HCT116 (cell line): ENCODE measurements at regions not wholly inside any gene's neighbourhood (a gene's known extent, or its start where the extent isn't known, plus 50 kb on each side); places are given as distances from the start of the nearest gene placed in this dataset.

Source experiments
- ATAC-seq: fragments of 200-7000 bp; cut with Tn5 transposase; 2 replicates; pipeline ENCODE4 v1.9.1; 2020; ENCODE audit warnings: mild to moderate bottlenecking, moderate library complexity
- BruUV-seq: library from RNA; stranded (reverse); fragments of 400-500 nt; replicated peaks from 2 replicates; lab custom pipeline; 2021; lab: Mats Ljungman, UMichigan
- CTCF ChIA-PET: fragments of 300-600 bp; sonication (Branson Sonifier 250); formaldehyde crosslinking; loops from one replicate; lab custom pipeline; 2021; ENCODE audit warnings: antibody characterized with exemption; lab: Charles Lee
- POLR2A ChIA-PET: fragments of 300-600, 350-600 bp; sonication (Branson Sonifier 250); formaldehyde crosslinking; loops from one replicate; lab custom pipeline; 2021; ENCODE audit warnings: antibody characterized with exemption; lab: Charles Lee
- RAD21 ChIA-PET, 2 experiments: fragments of 300-600 bp; sonication (Branson Sonifier 250); formaldehyde crosslinking; loops; one replicate each; lab custom pipeline; 2023; ENCODE audit warnings: low total read pairs in 2 of 2; ENCODE audit not compliant: uncharacterized antibody in 2 of 2, unreplicated experiment in 2 of 2, low non-redundant PET in 1 of 2; lab: Charles Lee
- DNase-seq: peaks from one replicate; pipeline ENCODE4 v3.0.0-alpha.2; 2010; ENCODE audit warnings: low read depth, low spot score
- H2AFZ ChIP-seq: fragments of 200-600 bp; shearing (Covaris generic), sonication (generic); 2 replicates; pipeline ENCODE4 v1.6.1; 2017; ENCODE audit warnings: low read depth, mixed run types, mixed read lengths, antibody characterized with exemption, low read length; ENCODE audit not compliant: poor library complexity, severe bottlenecking
- H3K27ac ChIP-seq: 2 replicates; pipeline ENCODE4 v1.5.1; 2012; ENCODE audit warnings: low read depth, low read length
- H3K27me3 ChIP-seq: fragments of 200-600 bp; sonication (generic); 2 replicates; pipeline ENCODE4 v1.6.1; 2016; ENCODE audit warnings: mixed run types, low read length, mixed read lengths; ENCODE audit not compliant: insufficient read depth
- H3K36me3 ChIP-seq, 2 experiments: fragments of 200-500 bp in 1 of 2; fragments of 200-600 bp in 1 of 2; sonication (Bioruptor generic) in 1 of 2; sonication (generic) in 1 of 2; 2 replicates each; pipeline versions ENCODE4 v1.5.1 to v1.6.1; 2014 to 2016; ENCODE audit warnings: low read length in 2 of 2, inconsistent platforms in 1 of 2, mixed read lengths in 1 of 2, mixed run types in 1 of 2; ENCODE audit not compliant: insufficient read depth in 2 of 2, control insufficient read depth in 1 of 2
- H3K4me1 ChIP-seq, 2 experiments: fragments of 200-600 bp in 1 of 2; sonication (generic) in 1 of 2; 2 replicates each; pipeline versions ENCODE4 v1.5.1 to v1.6.1; 2012 to 2017; ENCODE audit warnings: low read length in 2 of 2, inconsistent platforms in 1 of 2, mild to moderate bottlenecking in 1 of 2, mixed read lengths in 1 of 2, mixed run types in 1 of 2, moderate library complexity in 1 of 2; ENCODE audit not compliant: insufficient read depth in 2 of 2, control insufficient read depth in 1 of 2
- H3K4me2 ChIP-seq: fragments of 200-600 bp; sonication (generic); 2 replicates; pipeline ENCODE4 v1.6.1; 2017; ENCODE audit warnings: mixed run types, low read length, mixed read lengths
- H3K4me3 ChIP-seq, 2 experiments: fragments of 200-600 bp in 1 of 2; sonication (generic) in 1 of 2; replicated peaks in 1 of 2; 2 replicates each; pipeline ENCODE4 v1.5.1; 2011 to 2016; ENCODE audit warnings: low read length in 2 of 2, control low read depth in 1 of 2, low read depth in 1 of 2, mild to moderate bottlenecking in 1 of 2, mixed read lengths in 1 of 2, mixed run types in 1 of 2
- H3K79me2 ChIP-seq: fragments of 200-600 bp; sonication (generic); 2 replicates; pipeline ENCODE4 v1.6.1; 2017; ENCODE audit warnings: mild to moderate bottlenecking, mixed run types, low read length, moderate library complexity, mixed read lengths; ENCODE audit not compliant: insufficient read depth
- H3K9ac ChIP-seq: fragments of 200-600 bp; sonication (generic); 2 replicates; pipeline ENCODE4 v1.6.1; 2016; ENCODE audit warnings: low read length, mixed read lengths
- H3K9me2 ChIP-seq: fragments of 200-600 bp; sonication (generic), shearing (Covaris generic); 2 replicates; pipeline ENCODE4 v1.6.1; 2017; ENCODE audit warnings: mixed run types, mild to moderate bottlenecking, moderate library complexity; ENCODE audit not compliant: insufficient read depth
- H3K9me3 ChIP-seq, 2 experiments: fragments of 200-500 bp in 1 of 2; fragments of 200-600 bp in 1 of 2; sonication (Bioruptor generic) in 1 of 2; sonication (generic) in 1 of 2; 2 replicates each; pipeline ENCODE4 v1.6.1; 2014 to 2017; ENCODE audit warnings: low read length in 2 of 2, mixed read lengths in 2 of 2, inconsistent platforms in 1 of 2, low read depth in 1 of 2, mild to moderate bottlenecking in 1 of 2, mixed run types in 1 of 2, moderate library complexity in 1 of 2; ENCODE audit not compliant: control insufficient read depth in 1 of 2, insufficient read depth in 1 of 2
- H4K20me1 ChIP-seq: fragments of 200-600 bp; sonication (generic), shearing (Covaris generic); 2 replicates; pipeline ENCODE4 v1.6.1; 2017; ENCODE audit warnings: mixed run types, mild to moderate bottlenecking, moderate library complexity; ENCODE audit not compliant: insufficient read depth
- EZH2phosphoT487 ChIP-seq: fragments of 200-600 bp; IDR thresholded peaks from 2 replicates; pipeline ENCODE4 v1.6.1; 2018; ENCODE audit warnings: antibody characterized with exemption, borderline replicate concordance
- FOSL1 ChIP-seq: IDR thresholded peaks from 2 replicates; pipeline ENCODE4 v1.6.1; 2012; ENCODE audit warnings: low read depth
- JUND ChIP-seq: IDR thresholded peaks from 2 replicates; pipeline ENCODE4 v1.6.1; 2012
- POLR2AphosphoS5 ChIP-seq: IDR thresholded peaks from 2 replicates; pipeline ENCODE4 v1.6.1; 2011; ENCODE audit warnings: mild to moderate bottlenecking, low read depth, low read length, moderate library complexity
- RAD21 ChIP-seq: IDR thresholded peaks from 2 replicates; pipeline ENCODE4 v1.6.1; 2012; ENCODE audit warnings: low read depth, mild to moderate bottlenecking
- SP1 ChIP-seq: IDR thresholded peaks from 2 replicates; pipeline ENCODE4 v1.6.1; 2012; ENCODE audit warnings: low read depth
- TCF7L2 ChIP-seq: IDR thresholded peaks from 2 replicates; pipeline ENCODE4 v1.7.0; 2011; ENCODE audit warnings: borderline replicate concordance, inconsistent platforms; ENCODE audit not compliant: insufficient read depth, insufficient read length; ENCODE audit errors: extremely low read depth
- YY1 ChIP-seq: IDR thresholded peaks from 2 replicates; pipeline ENCODE4 v1.6.1; 2011; ENCODE audit warnings: low read length, low read depth, moderate library complexity, mild to moderate bottlenecking; ENCODE audit not compliant: insufficient replicate concordance; ENCODE audit errors: extremely low read depth
- ZBTB33 ChIP-seq: IDR thresholded peaks from 2 replicates; pipeline ENCODE4 v1.6.1; 2011; ENCODE audit warnings: mild to moderate bottlenecking, low read length, moderate library complexity; ENCODE audit not compliant: insufficient replicate concordance; ENCODE audit errors: extremely low read depth
- ZFX ChIP-seq: fragments of 450-650 bp; IDR thresholded peaks from 2 replicates; pipeline ENCODE4 v1.6.1; 2017
- intact Hi-C: fragments of 100-400 bp; cut with micrococcal nuclease; formaldehyde crosslinking; loops from 2 replicates; pipeline ENCODE4 v1.10.0; 2022

- DNase-seq (no peak), ATAC-seq (no peak)
- no peak for TF ChIP-seq POLR2AphosphoS5
- TF ChIP-seq ZBTB33: no peak
- TF ChIP-seq RAD21: no peak
- no peak for TF ChIP-seq YY1
- no peak for TF ChIP-seq JUND
- no peak for TF ChIP-seq FOSL1
- TF ChIP-seq EZH2phosphoT487: no peak
- no peak for TF ChIP-seq ZFX
- TF ChIP-seq TCF7L2: no peak
- TF ChIP-seq SP1: no peak
- H4K20me1 ChIP-seq: no peaks in the 10 kb centered on the region
- H3K27me3 ChIP-seq: no peaks in the 10 kb centered on the region
- intact Hi-C loops: no loop called here
- no peak overlapping the region for H3K9ac ChIP-seq
- H3K79me2 ChIP-seq: no peaks in the 10 kb centered on the region
- no peak overlapping the region for H2AFZ ChIP-seq
- peaks cover 3 to 9% of the 10 kb centered on the region in 2 experiments; a peak in 3 of 4 replicates for H3K4me1 ChIP-seq
- RAD21 ChIA-PET: no interaction called here
- no peaks in the 10 kb centered on the region for H3K9me3 ChIP-seq
- H3K4me3 ChIP-seq: no peak overlapping the region
- CTCF ChIA-PET: interaction anchor here (1.0 kb wide), 1 partner anchor 9 kb away, joined by 3 read pairs; no protein-coding TSS in a partner anchor
- H3K4me2 ChIP-seq: no peak overlapping the region
- no TSS peak for BruUV-seq
- POLR2A ChIA-PET: no interaction called here
- H3K9me2 ChIP-seq: no peaks in the 10 kb centered on the region
- H3K27ac ChIP-seq: no peak overlapping the region
- H3K36me3 ChIP-seq: no peaks in the 10 kb centered on the region
These were observed 72.1 kb downstream of the INSIG1 start for GRCh38 chr7:155369766-155370165.
